RWPE2 (cell line): ENCODE measurements at regions not wholly inside any gene's neighbourhood (a gene's known extent, or its start where the extent isn't known, plus 50 kb on each side); places are given as distances from the start of the nearest gene placed in this dataset.

Source experiments
- ATAC-seq: fragments of 200-7000 bp; cut with Tn5 transposase; 3 replicates; pipeline ENCODE4 v1.9.1; 2021; ENCODE audit warnings: low read depth
- DNase-seq: peaks from one replicate; pipeline ENCODE4 v3.0.0-alpha.2; 2020; ENCODE audit warnings: low spot score
- H3K27ac ChIP-seq: fragments of 450-650 bp; 2 replicates; pipeline ENCODE4 v1.5.1; 2017; ENCODE audit warnings: mild to moderate bottlenecking; ENCODE audit not compliant: poor library complexity, severe bottlenecking
- H3K27me3 ChIP-seq: fragments of 250-450 bp; sonication (Bioruptor Pico); 2 replicates; pipeline ENCODE4 v1.5.1; 2021; ENCODE audit warnings: mild to moderate bottlenecking, moderate library complexity; ENCODE audit not compliant: insufficient read depth, poor library complexity, severe bottlenecking
- H3K36me3 ChIP-seq: fragments of 250-450 bp; sonication (Bioruptor Pico); 2 replicates; pipeline ENCODE4 v1.5.1; 2020; ENCODE audit warnings: low read depth, mild to moderate bottlenecking, moderate library complexity
- H3K4me1 ChIP-seq: fragments of 250-450 bp; sonication (Bioruptor Pico); 2 replicates; pipeline ENCODE4 v1.5.1; 2021; ENCODE audit warnings: mild to moderate bottlenecking, moderate library complexity; ENCODE audit not compliant: insufficient read depth, poor library complexity, severe bottlenecking
- H3K4me3 ChIP-seq: fragments of 250-450 bp; sonication (Bioruptor Pico); 2 replicates; pipeline ENCODE4 v1.5.1; 2021; ENCODE audit warnings: mild to moderate bottlenecking, moderate library complexity; ENCODE audit not compliant: severe bottlenecking
- H3K9me3 ChIP-seq: fragments of 250-450 bp; sonication (Bioruptor Pico); 2 replicates; pipeline ENCODE4 v1.5.1; 2021; ENCODE audit warnings: mild to moderate bottlenecking, moderate library complexity; ENCODE audit not compliant: severe bottlenecking
- TF ChIP-seq, protein P1 (sequence below): fragments of 450-650 bp; IDR thresholded peaks from one replicate; pipeline ENCODE4 v1.5.1; 2017; ENCODE audit warnings: mild to moderate bottlenecking, moderate library complexity; ENCODE audit not compliant: poor library complexity, severe bottlenecking

DNA sequence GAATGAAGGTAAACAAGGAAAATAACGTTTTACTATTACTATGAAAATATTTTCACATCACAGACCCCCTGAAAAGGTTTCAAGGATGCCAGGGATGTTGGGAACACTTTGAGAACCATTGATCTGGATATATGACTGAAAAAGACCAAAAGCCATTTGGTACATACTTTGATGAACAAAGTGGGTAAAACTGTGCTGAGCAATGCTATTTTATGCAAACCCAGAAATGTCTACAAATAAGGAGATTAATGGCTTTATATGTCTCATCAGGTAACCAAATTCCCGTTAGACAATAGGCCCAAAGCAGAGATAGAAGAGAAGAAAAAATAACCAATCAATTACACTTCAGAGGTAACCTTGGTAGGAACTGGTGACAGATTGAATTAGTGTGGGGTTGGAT, 101.4 kb upstream of the CNKSR3 start:
- Histone ChIP-seq H3K27me3 (no peaks in the 10 kb centered on the region), H3K9me3 (no peaks in the 10 kb centered on the region), H3K36me3 (no peaks in the 10 kb centered on the region), H3K4me3 (no peak overlapping the region), H3K4me1 (no peaks in the 10 kb centered on the region), H3K27ac (no peak overlapping the region)
- TF ChIP-seq, protein P1, sequence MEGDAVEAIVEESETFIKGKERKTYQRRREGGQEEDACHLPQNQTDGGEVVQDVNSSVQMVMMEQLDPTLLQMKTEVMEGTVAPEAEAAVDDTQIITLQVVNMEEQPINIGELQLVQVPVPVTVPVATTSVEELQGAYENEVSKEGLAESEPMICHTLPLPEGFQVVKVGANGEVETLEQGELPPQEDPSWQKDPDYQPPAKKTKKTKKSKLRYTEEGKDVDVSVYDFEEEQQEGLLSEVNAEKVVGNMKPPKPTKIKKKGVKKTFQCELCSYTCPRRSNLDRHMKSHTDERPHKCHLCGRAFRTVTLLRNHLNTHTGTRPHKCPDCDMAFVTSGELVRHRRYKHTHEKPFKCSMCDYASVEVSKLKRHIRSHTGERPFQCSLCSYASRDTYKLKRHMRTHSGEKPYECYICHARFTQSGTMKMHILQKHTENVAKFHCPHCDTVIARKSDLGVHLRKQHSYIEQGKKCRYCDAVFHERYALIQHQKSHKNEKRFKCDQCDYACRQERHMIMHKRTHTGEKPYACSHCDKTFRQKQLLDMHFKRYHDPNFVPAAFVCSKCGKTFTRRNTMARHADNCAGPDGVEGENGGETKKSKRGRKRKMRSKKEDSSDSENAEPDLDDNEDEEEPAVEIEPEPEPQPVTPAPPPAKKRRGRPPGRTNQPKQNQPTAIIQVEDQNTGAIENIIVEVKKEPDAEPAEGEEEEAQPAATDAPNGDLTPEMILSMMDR, result no peak
- ATAC-seq (no peak), DNase-seq (no peak)

DNA sequence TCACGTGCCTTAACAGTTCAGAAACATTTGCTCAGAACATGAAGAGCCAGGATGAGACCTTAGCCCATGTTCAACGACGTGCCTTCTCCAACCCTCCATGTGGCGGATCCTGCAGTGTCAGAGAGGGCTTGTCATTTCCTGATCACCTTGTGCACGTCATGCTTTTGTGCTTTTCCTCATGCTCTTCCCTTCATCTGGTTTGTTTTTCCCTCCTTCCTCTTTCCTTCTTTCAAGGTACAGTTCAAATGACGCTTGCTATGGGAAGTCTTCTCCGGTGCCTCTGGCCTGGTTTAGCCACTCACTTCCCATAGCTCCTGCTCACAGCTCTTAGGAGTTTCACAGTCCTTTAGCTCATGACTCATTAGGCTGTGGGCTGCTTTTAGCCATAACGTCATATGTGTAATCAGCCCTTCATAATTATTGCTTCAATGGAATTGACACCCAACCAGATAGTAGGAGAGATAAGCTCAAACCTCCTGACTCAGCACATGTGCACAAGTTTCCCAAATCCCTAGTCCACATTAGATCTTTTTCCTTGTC, 102.7 kb upstream of the CNKSR3 start:
- H3K27me3 ChIP-seq, result no peaks in the 10 kb centered on the region
- DNase-seq (no peak), ATAC-seq (peak; percentile 73)
- H3K4me1 ChIP-seq, result no peaks in the 10 kb centered on the region
- no peaks in the 10 kb centered on the region for H3K9me3 ChIP-seq
- H3K4me3 ChIP-seq, result no peak overlapping the region
- H3K27ac ChIP-seq, result no peak overlapping the region
- H3K36me3 ChIP-seq, result no peaks in the 10 kb centered on the region
- TF ChIP-seq, protein P1, result no peak

DNA sequence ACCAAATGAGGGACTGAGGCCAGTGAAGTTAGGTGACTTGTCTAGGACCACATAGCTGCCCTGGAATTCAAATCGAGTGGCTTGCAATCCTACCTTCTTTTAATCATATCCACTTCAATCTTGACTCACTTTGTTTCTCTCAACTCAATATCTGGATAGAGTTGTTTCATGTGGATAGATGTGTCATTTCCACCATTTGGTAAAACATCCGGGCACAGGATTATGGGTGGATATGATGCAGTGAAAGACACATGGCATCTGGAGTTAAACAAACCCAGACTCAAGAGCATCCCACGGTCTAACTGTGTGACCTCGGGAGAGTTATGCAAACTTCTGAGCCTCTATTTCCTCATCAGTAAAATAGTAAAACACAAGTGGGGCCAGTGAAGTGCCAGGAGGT, 103.6 kb upstream of the CNKSR3 start:
- no peaks in the 10 kb centered on the region for H3K27me3 ChIP-seq
- ATAC-seq, result no peak
- DNase-seq, result no peak
- H3K4me1 ChIP-seq, result no peaks in the 10 kb centered on the region
- no peak overlapping the region for H3K4me3 ChIP-seq
- no peak overlapping the region for H3K27ac ChIP-seq
- TF ChIP-seq, protein P1, result no peak
- H3K9me3 ChIP-seq, result no peaks in the 10 kb centered on the region
- no peaks in the 10 kb centered on the region for H3K36me3 ChIP-seq

DNA sequence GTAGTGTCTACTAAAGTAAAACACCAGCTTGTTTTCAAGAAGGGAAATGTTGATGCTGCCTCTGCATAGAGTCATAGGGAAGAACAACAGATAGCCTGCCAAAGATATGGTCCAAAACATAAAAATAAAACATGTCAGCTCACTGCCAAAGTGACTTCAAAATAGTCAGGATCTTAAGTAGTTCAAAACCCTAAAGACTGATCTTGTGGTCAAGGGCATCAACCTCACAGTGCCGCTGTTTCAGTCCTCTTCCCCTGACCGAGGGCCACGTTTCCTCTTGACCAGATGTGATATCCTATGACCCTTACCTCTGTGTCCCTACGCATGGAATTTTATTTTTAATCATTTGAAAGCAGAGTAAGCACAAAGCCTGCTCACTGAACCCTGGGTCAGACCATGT, 104.2 kb upstream of the CNKSR3 start:
- no peak for ATAC-seq
- H3K4me1 ChIP-seq, result no peaks in the 10 kb centered on the region

DNA sequence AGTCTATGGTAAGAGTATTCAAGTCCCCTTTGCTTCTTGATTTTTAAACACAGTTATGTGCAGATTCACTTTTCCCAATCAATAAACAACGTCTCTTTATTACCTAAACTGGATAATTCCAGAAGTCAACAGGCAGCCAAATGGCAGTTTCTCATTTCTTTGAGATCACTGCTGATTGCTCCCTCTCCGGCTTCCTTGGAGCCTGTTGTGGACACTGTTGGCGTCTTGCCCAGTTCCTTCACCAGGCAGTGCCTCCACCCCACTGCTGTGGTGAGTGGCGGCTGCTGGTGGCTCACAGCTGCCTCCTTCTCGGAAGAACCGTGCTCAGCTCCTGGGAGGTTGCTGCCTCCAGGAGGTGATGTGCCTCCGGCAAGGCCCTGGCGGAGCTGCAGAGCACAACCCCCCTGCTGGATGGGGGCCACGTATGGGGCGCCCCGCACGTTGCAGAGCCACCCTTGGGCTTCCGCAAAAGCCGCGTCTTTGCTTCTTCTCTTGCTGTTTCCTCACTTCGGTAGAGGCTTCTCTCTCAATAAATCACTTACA, 105.1 kb upstream of the CNKSR3 start:
- peak; percentile 78 for ATAC-seq
- no peaks in the 10 kb centered on the region for H3K27me3 ChIP-seq
- H3K4me3 ChIP-seq, result no peak overlapping the region
- TF ChIP-seq, protein P1, result no peak
- H3K4me1 ChIP-seq, result no peaks in the 10 kb centered on the region
- no peak overlapping the region for H3K27ac ChIP-seq
- no peaks in the 10 kb centered on the region for H3K9me3 ChIP-seq
- no peak for DNase-seq
- H3K36me3 ChIP-seq, result no peaks in the 10 kb centered on the region

More for the DNA sequence above, 104.2 kb upstream of the CNKSR3 start:
- Histone ChIP-seq H3K4me3 (no peak overlapping the region), H3K36me3 (no peaks in the 10 kb centered on the region), H3K9me3 (no peaks in the 10 kb centered on the region), H3K27me3 (no peaks in the 10 kb centered on the region), H3K27ac (no peak overlapping the region)
- no peak for DNase-seq
- TF ChIP-seq, protein P1, result no peak
